A673 (cell line): ENCODE measurements at regions not wholly inside any gene's neighbourhood (a gene's known extent, or its start where the extent isn't known, plus 50 kb on each side); places are given as distances from the start of the nearest gene placed in this dataset.

Experiments
- EZH2 ChIP-seq: fragments of 200-600 bp; sonication (generic); IDR thresholded peaks from 2 replicates; pipeline ENCODE4 v1.6.1; 2017; ENCODE audit warnings: borderline replicate concordance, low read depth, mild to moderate bottlenecking, mixed read lengths, antibody characterized with exemption, low read length; ENCODE audit not compliant: poor library complexity, severe bottlenecking
- TF ChIP-seq, protein P1 (sequence below): fragments of 300-800, 200-600 bp; sonication (generic); conservative IDR thresholded peaks from 2 replicates; pipeline ENCODE4 v1.5.1; 2017; ENCODE audit warnings: low read depth, mild to moderate bottlenecking, antibody characterized with exemption, low read length, moderate library complexity, mixed read lengths

DNA sequence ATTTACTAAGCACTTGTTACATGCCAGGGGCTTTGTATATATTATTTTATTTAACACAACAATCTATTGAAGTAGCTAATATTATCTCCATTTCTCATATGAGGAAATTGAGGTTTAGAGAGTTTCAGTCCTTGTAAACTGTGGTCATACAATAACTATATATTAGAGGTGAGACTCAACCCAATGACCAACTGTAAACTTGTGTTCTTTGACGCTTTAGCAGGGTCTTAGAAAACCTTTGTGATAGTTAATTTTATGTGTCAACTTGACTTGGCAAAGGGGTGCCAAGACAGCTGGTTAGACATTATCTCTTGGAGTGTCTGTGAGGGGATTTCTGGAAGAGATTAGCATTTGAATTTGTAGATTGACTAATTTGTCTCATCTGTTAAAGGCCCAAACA lies 252.4 kb upstream of the B3GALT2 start:
- TF ChIP-seq EZH2: no peak
- TF ChIP-seq, protein P1, sequence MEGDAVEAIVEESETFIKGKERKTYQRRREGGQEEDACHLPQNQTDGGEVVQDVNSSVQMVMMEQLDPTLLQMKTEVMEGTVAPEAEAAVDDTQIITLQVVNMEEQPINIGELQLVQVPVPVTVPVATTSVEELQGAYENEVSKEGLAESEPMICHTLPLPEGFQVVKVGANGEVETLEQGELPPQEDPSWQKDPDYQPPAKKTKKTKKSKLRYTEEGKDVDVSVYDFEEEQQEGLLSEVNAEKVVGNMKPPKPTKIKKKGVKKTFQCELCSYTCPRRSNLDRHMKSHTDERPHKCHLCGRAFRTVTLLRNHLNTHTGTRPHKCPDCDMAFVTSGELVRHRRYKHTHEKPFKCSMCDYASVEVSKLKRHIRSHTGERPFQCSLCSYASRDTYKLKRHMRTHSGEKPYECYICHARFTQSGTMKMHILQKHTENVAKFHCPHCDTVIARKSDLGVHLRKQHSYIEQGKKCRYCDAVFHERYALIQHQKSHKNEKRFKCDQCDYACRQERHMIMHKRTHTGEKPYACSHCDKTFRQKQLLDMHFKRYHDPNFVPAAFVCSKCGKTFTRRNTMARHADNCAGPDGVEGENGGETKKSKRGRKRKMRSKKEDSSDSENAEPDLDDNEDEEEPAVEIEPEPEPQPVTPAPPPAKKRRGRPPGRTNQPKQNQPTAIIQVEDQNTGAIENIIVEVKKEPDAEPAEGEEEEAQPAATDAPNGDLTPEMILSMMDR: no peak
